ENCODE measurements at regions not wholly inside any gene's neighbourhood (a gene's known extent, or its start where the extent isn't known, plus 50 kb on each side); places are given as distances from the start of the nearest gene placed in this dataset.

- in situ Hi-C loops (cut with MboI; ENCODE audit: low pct_unique_long_range_greater_than_20kb, low sequenced_read_pairs, unreplicated experiment): no loop called here
- no peak for DNase-seq (ENCODE audit: low spot score)
Measured at GRCh38 chr10:125551247-125551646, 131.7 kb downstream of the TEX36 start.

GRCh38 chr10:125550362-125550761 is 132.6 kb downstream of the TEX36 start:
- in situ Hi-C loops (cut with MboI; ENCODE audit: low pct_unique_long_range_greater_than_20kb, low sequenced_read_pairs, unreplicated experiment): no loop called here
- no peak for DNase-seq (ENCODE audit: low spot score)
- TF ChIP-seq, protein P1, sequence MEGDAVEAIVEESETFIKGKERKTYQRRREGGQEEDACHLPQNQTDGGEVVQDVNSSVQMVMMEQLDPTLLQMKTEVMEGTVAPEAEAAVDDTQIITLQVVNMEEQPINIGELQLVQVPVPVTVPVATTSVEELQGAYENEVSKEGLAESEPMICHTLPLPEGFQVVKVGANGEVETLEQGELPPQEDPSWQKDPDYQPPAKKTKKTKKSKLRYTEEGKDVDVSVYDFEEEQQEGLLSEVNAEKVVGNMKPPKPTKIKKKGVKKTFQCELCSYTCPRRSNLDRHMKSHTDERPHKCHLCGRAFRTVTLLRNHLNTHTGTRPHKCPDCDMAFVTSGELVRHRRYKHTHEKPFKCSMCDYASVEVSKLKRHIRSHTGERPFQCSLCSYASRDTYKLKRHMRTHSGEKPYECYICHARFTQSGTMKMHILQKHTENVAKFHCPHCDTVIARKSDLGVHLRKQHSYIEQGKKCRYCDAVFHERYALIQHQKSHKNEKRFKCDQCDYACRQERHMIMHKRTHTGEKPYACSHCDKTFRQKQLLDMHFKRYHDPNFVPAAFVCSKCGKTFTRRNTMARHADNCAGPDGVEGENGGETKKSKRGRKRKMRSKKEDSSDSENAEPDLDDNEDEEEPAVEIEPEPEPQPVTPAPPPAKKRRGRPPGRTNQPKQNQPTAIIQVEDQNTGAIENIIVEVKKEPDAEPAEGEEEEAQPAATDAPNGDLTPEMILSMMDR (IDR thresholded peaks at IDR 0.05; ENCODE audit: extremely low read depth, insufficient read depth, missing control alignments): no peak

More at GRCh38 chr10:125551247-125551646, 131.7 kb downstream of the TEX36 start:
- TF ChIP-seq, protein P1 (IDR thresholded peaks at IDR 0.05; ENCODE audit: extremely low read depth, insufficient read depth, missing control alignments): no peak

GRCh38 chr10:125549653-125550052 is 133.3 kb downstream of the TEX36 start:
- in situ Hi-C loops (cut with MboI; ENCODE audit: low pct_unique_long_range_greater_than_20kb, low sequenced_read_pairs, unreplicated experiment): no loop called here
- TF ChIP-seq, protein P1 (IDR thresholded peaks at IDR 0.05; ENCODE audit: extremely low read depth, insufficient read depth, missing control alignments): no peak
- DNase-seq (ENCODE audit: low spot score): no peak

- TF ChIP-seq, protein P1 (IDR thresholded peaks at IDR 0.05; ENCODE audit: extremely low read depth, insufficient read depth, missing control alignments): no peak
- in situ Hi-C loops (cut with MboI; ENCODE audit: low pct_unique_long_range_greater_than_20kb, low sequenced_read_pairs, unreplicated experiment): no loop called here
- DNase-seq (ENCODE audit: low spot score): no peak
Measured at GRCh38 chr10:125548878-125549277, 134.1 kb downstream of the TEX36 start.

DNA sequence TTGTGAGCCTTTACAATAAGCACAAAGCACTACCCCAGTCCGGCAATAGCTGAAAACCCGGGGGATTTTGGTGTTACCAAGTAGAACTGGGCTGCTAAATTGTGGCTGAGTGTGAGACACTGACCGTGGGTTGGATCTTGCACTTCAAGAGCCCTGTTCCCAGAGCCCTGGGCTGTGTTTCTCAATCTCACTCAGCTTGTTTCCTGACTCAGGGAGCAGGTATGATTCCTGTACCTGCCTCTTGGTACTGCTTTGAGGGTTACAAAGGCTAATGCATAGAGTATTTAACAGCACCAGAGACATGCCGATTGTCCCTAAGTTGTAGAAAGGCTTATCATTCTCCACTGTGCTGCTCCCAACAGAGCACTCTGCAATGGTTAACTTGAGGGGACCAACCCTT is 134.6 kb downstream of the TEX36 start:
- DNase-seq (ENCODE audit: low spot score): no peak
- in situ Hi-C loops (cut with MboI; ENCODE audit: low pct_unique_long_range_greater_than_20kb, low sequenced_read_pairs, unreplicated experiment): no loop called here
- TF ChIP-seq, protein P1 (IDR thresholded peaks at IDR 0.05; ENCODE audit: extremely low read depth, insufficient read depth, missing control alignments): no peak

DNA sequence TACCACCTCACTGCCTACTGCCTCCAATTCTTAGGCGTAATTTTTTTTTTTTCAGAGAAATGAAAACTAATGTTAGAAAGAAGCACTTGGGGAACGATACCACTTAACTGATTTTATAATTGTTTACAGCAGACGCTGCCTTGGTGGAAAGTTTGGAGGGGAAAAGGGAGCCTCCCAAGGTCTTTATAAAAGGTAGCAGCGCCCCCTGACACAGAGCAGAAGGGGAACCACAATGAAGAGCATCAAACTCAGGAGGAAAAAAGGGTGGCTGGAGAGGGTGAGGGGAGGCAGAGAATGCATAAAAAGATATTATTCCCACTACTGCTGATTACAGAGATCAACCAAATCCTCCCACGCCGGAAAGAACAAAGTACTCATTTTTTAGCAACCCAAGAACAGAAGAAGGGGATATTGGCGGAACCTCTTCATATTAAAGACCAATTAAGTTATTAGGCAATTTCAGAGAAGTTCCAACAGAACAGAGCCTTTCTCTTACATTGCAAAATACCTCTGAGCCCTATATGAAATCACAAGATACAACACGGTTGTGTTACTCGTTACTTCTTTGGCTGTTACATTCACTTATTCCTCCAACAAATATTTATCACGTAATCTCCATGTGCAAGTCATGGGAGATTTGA is 135.8 kb downstream of the TEX36 start:
- TF ChIP-seq, protein P1 (IDR thresholded peaks at IDR 0.05; ENCODE audit: extremely low read depth, insufficient read depth, missing control alignments): no peak
- in situ Hi-C loops (cut with MboI; ENCODE audit: low pct_unique_long_range_greater_than_20kb, low sequenced_read_pairs, unreplicated experiment): no loop called here
- no peak for DNase-seq (ENCODE audit: low spot score)
